Kidney epithelial cell (primary cell): ENCODE measurements at regions not wholly inside any gene's neighbourhood (a gene's known extent, or its start where the extent isn't known, plus 50 kb on each side); places are given as distances from the start of the nearest gene placed in this dataset.

Source experiments
- DNase-seq: peaks from one replicate; pipeline ENCODE4 v3.0.0-alpha.2; 2010; ENCODE audit warnings: low read depth
- H3K27me3 ChIP-seq: 2 replicates; pipeline ENCODE4 v1.6.0; 2011; ENCODE audit warnings: low read length; ENCODE audit not compliant: control insufficient read depth, insufficient read depth
- H3K36me3 ChIP-seq: 2 replicates; pipeline ENCODE4 v1.5.1; 2011; ENCODE audit warnings: low read length; ENCODE audit not compliant: control insufficient read depth, insufficient read depth
- H3K4me3 ChIP-seq: 2 replicates; pipeline ENCODE4 v1.5.1; 2011; ENCODE audit warnings: low read depth, mild to moderate bottlenecking, control low read depth, low read length
- TF ChIP-seq, protein P1 (sequence below): IDR thresholded peaks from 2 replicates; pipeline ENCODE4 v1.5.1; 2011; ENCODE audit warnings: mild to moderate bottlenecking, moderate library complexity, low read length, control low read depth, inconsistent platforms; ENCODE audit not compliant: insufficient read depth, poor library complexity, severe bottlenecking

DNA sequence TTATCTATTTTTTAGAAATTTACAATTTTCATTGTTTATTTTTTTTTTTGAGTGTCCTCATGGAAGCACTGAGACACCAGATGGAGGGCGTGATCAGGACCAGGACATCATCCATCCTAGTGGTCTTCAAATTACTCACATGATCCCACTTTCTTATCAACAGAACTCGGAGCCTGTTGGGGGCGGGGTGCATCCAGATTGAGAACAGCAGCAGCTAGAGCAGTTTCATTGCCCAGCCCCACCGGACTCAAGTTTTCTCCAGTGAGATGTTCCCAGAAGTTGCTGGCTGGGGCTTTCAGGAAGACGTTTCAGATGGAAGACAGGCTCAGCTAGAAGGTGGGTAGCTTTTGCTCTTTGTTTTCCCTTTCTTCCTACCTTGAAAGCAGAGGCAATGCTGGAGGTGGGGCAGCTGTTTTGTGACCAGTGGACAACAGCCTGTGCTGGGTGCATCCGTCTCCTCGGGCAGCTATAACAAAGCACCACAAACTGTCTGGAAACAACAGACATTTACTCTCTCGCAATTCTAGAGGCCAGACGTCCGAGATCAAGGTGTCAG, 562.1 kb downstream of the TBC1D22A start:
- Histone ChIP-seq H3K27me3 (no peaks in the 10 kb centered on the region), H3K36me3 (no peaks in the 10 kb centered on the region), H3K4me3 (no peak overlapping the region)
- no peak for DNase-seq
- TF ChIP-seq, protein P1, sequence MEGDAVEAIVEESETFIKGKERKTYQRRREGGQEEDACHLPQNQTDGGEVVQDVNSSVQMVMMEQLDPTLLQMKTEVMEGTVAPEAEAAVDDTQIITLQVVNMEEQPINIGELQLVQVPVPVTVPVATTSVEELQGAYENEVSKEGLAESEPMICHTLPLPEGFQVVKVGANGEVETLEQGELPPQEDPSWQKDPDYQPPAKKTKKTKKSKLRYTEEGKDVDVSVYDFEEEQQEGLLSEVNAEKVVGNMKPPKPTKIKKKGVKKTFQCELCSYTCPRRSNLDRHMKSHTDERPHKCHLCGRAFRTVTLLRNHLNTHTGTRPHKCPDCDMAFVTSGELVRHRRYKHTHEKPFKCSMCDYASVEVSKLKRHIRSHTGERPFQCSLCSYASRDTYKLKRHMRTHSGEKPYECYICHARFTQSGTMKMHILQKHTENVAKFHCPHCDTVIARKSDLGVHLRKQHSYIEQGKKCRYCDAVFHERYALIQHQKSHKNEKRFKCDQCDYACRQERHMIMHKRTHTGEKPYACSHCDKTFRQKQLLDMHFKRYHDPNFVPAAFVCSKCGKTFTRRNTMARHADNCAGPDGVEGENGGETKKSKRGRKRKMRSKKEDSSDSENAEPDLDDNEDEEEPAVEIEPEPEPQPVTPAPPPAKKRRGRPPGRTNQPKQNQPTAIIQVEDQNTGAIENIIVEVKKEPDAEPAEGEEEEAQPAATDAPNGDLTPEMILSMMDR = no peak

DNA sequence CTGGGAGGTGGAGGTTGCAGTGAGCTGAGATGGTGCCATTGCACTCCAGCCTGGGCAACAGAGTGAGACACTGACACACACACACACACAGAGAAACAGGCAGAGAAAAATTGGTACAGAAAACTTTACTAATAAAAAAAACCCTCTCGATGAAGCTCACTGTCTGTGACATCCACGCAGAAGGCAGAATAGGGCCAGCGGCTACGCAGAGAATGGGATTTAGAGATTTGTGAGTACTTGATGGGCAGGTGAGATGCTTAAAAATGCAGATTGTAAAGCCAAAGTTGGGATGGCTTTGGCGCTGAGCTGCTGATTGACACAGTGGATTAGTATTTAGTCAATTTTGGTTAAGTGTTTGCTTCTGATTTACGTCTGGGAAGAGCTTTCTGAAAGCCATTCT, 561.1 kb downstream of the TBC1D22A start:
- TF ChIP-seq, protein P1 = no peak
- DNase-seq = no peak
- H3K4me3 ChIP-seq = no peak overlapping the region
- no peaks in the 10 kb centered on the region for H3K27me3 ChIP-seq
- no peaks in the 10 kb centered on the region for H3K36me3 ChIP-seq

DNA sequence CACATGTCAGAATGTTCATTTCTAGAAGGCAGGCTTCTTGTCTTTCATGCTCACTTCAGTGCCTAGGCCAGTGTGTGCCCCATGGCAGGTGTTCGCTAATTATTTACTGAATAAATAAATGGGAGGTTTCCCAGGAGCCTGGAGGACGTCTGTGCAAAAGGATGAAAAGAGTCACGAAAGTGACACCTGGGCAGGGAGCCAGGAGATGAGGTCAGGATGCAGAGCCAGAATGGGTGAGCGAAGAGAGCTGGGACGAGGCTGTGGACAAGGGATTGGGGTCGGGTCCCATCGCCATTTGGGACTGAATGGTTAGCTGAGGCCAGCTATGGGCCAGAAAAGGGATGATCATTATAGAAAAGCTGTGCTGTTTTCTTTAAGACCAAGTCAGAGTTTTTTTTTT, 560.4 kb downstream of the TBC1D22A start:
- Histone ChIP-seq H3K4me3 (no peak overlapping the region), H3K27me3 (no peaks in the 10 kb centered on the region)
- no peak for DNase-seq

GRCh38 chr22:47320560-47320959, 558.1 kb downstream of the TBC1D22A start:
- H3K36me3 ChIP-seq = no peaks in the 10 kb centered on the region
- DNase-seq = no peak
- no peaks in the 10 kb centered on the region for H3K27me3 ChIP-seq
- TF ChIP-seq, protein P1 = no peak
- H3K4me3 ChIP-seq = no peak overlapping the region

More for the DNA sequence above, 560.4 kb downstream of the TBC1D22A start:
- no peaks in the 10 kb centered on the region for H3K36me3 ChIP-seq
- TF ChIP-seq, protein P1 = no peak

- DNase-seq = no peak
- Histone ChIP-seq H3K36me3 (no peaks in the 10 kb centered on the region), H3K27me3 (no peaks in the 10 kb centered on the region), H3K4me3 (no peak overlapping the region)
- TF ChIP-seq, protein P1 = no peak
Observed at GRCh38 chr22:47318041-47318737, 555.7 kb downstream of the TBC1D22A start.

GRCh38 chr22:47315862-47316419, 553.5 kb downstream of the TBC1D22A start:
- DNase-seq = no peak
- Histone ChIP-seq H3K4me3 (no peak overlapping the region), H3K27me3 (no peaks in the 10 kb centered on the region), H3K36me3 (no peaks in the 10 kb centered on the region)
- TF ChIP-seq, protein P1 = no peak
